Activated CD4-positive, alpha-beta T cell treated with anti-CD3 and anti-CD28 coated beads for 36 hours (primary cell): ENCODE measurements at regions not wholly inside any gene's neighbourhood (a gene's known extent, or its start where the extent isn't known, plus 50 kb on each side); places are given as distances from the start of the nearest gene placed in this dataset.
A peak's percentile ranks its signal among the peaks of the same experiment; 100 is the strongest.

Experiments used
- ATAC-seq: fragments of 200-7000 bp; cut with Tn5 transposase; one replicate; pipeline ENCODE4 v1.10.0; 2021; ENCODE audit warnings: mild to moderate bottlenecking, moderate library complexity
- CTCF ChIA-PET: fragments of 350-600 bp; sonication (Branson Sonifier 250); formaldehyde crosslinking; loops from one replicate; lab custom pipeline; 2021; ENCODE audit warnings: antibody characterized with exemption; lab: Charles Lee
- POLR2A ChIA-PET: fragments of 350-600 bp; sonication (Branson Sonifier 250); formaldehyde crosslinking; loops from one replicate; lab custom pipeline; 2021; ENCODE audit warnings: antibody characterized with exemption, inconsistent platforms; lab: Charles Lee
- DNase-seq: peaks from one replicate; pipeline ENCODE4 v3.0.0-alpha.2; 2020
- H3K27ac Mint-ChIP-seq: one replicate; pipeline ENCODE4 v1.8.0; 2021; ENCODE audit warnings: mixed read lengths
- H3K27me3 Mint-ChIP-seq: one replicate; pipeline ENCODE4 v1.8.0; 2021; ENCODE audit warnings: mixed read lengths
- H3K36me3 Mint-ChIP-seq: one replicate; pipeline ENCODE4 v1.8.0; 2021; ENCODE audit warnings: low read depth, mixed read lengths
- H3K4me1 Mint-ChIP-seq: one replicate; pipeline ENCODE4 v1.8.0; 2021; ENCODE audit warnings: mixed read lengths
- H3K4me3 Mint-ChIP-seq: one replicate; pipeline ENCODE4 v1.8.0; 2021; ENCODE audit warnings: mild to moderate bottlenecking, moderate library complexity, mixed read lengths
- H3K9me3 Mint-ChIP-seq: one replicate; pipeline ENCODE4 v1.8.0; 2021; ENCODE audit warnings: low read depth, mixed read lengths
- intact Hi-C, 2 experiments: fragments of 100-400 bp; cut with DNase I in 1 of 2; cut with micrococcal nuclease in 1 of 2; formaldehyde crosslinking; loops; one replicate each; pipeline versions ENCODE4 v1.14.2 to v1.15.1; 2022 to 2024; cut with DNase I, micrococcal nuclease

GRCh38 chr20:50385733-50386640 is 124.2 kb upstream of the PTPN1 start:
- peaks cover 6% of the 10 kb centered on the region for H3K27me3 Mint-ChIP-seq
- H3K4me3 Mint-ChIP-seq: no peak overlapping the region
- ATAC-seq: peak; percentile 81
- H3K9me3 Mint-ChIP-seq: no peaks in the 10 kb centered on the region
- POLR2A ChIA-PET: no interaction called here
- peaks cover 61% of the 10 kb centered on the region for H3K4me1 Mint-ChIP-seq
- CTCF ChIA-PET: interaction anchor here (0.7 kb wide), 1 partner anchor 207 kb away, joined by 3 read pairs; no protein-coding TSS in a partner anchor
- DNase-seq: peak; percentile 71
- H3K36me3 Mint-ChIP-seq: no peaks in the 10 kb centered on the region
- intact Hi-C loops: loop anchor here (2.0 kb wide), 2 partner anchors 47 to 195 kb away; partner anchors contain the start of gene CEBPB (in 1 of the 2)
- peak overlapping the region; percentile 58 for H3K27ac Mint-ChIP-seq

GRCh38 chr20:50386641-50386960 is 123.6 kb upstream of the PTPN1 start:
- H3K36me3 Mint-ChIP-seq: no peaks in the 10 kb centered on the region
- H3K9me3 Mint-ChIP-seq: no peaks in the 10 kb centered on the region
- peak overlapping the region; percentile 58 for H3K27ac Mint-ChIP-seq
- ATAC-seq: peak; percentile 2
- peaks cover 6% of the 10 kb centered on the region for H3K27me3 Mint-ChIP-seq
- intact Hi-C loops: loop anchor here (2.0 kb wide), 2 partner anchors 48 to 196 kb away; partner anchors contain the start of gene CEBPB (in 1 of the 2)
- CTCF ChIA-PET: interaction anchor here (0.7 kb wide), 1 partner anchor 207 kb away, joined by 3 read pairs; no protein-coding TSS in a partner anchor
- POLR2A ChIA-PET: no interaction called here
- DNase-seq: no peak
- H3K4me1 Mint-ChIP-seq: peaks cover 55% of the 10 kb centered on the region
- no peak overlapping the region for H3K4me3 Mint-ChIP-seq

- Mint-ChIP-seq H3K4me1 (peaks cover 52% of the 10 kb centered on the region), H3K4me3 (no peak overlapping the region)
Observed at GRCh38 chr20:50387218-50387995, 122.8 kb upstream of the PTPN1 start.

DNA sequence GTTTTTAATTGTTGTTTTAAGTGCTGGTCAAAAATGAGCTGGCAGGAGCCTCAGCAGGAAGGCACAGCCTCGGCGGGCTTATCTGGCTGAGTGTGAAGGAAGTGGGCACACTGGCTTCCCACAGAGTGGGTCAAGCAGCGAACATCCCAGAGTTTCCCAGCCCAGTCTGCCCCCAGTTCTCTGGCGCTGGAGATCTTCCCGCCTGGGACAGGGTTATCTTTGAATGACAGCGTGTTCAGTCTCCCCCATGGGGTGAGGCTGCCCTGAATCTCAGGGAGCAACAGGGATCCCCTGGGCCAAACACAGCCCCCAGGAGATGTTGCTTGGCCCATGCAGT is 122.2 kb upstream of the PTPN1 start:
- Mint-ChIP-seq H3K9me3 (no peaks in the 10 kb centered on the region), H3K4me3 (no peak overlapping the region), H3K4me1 (peaks cover 50% of the 10 kb centered on the region), H3K27ac (peak overlapping the region; percentile 16), H3K27me3 (peaks cover 6% of the 10 kb centered on the region), H3K36me3 (no peaks in the 10 kb centered on the region)
- ATAC-seq (no peak), DNase-seq (no peak)
- ChIA-PET POLR2A (no interaction called here), CTCF (interaction anchor here (0.6 kb wide), 1 partner anchor 24 kb away, joined by 3 read pairs; no protein-coding TSS in a partner anchor)
- intact Hi-C loops: loop anchor here (2.0 kb wide), 2 partner anchors 49 to 197 kb away; partner anchors contain the start of gene CEBPB (in 1 of the 2)

More at GRCh38 chr20:50387218-50387995, 122.8 kb upstream of the PTPN1 start:
- ChIA-PET POLR2A (no interaction called here), CTCF (interaction anchor here (0.6 kb wide), 1 partner anchor 24 kb away, joined by 3 read pairs; no protein-coding TSS in a partner anchor)
- ATAC-seq (no peak), DNase-seq (no peak)
- Mint-ChIP-seq H3K36me3 (no peaks in the 10 kb centered on the region), H3K9me3 (no peaks in the 10 kb centered on the region), H3K27me3 (peaks cover 6% of the 10 kb centered on the region), H3K27ac (peak overlapping the region; percentile 56)
- intact Hi-C loops: loop anchor here (2.0 kb wide), 2 partner anchors 49 to 197 kb away; partner anchors contain the start of gene CEBPB (in 1 of the 2)

DNA sequence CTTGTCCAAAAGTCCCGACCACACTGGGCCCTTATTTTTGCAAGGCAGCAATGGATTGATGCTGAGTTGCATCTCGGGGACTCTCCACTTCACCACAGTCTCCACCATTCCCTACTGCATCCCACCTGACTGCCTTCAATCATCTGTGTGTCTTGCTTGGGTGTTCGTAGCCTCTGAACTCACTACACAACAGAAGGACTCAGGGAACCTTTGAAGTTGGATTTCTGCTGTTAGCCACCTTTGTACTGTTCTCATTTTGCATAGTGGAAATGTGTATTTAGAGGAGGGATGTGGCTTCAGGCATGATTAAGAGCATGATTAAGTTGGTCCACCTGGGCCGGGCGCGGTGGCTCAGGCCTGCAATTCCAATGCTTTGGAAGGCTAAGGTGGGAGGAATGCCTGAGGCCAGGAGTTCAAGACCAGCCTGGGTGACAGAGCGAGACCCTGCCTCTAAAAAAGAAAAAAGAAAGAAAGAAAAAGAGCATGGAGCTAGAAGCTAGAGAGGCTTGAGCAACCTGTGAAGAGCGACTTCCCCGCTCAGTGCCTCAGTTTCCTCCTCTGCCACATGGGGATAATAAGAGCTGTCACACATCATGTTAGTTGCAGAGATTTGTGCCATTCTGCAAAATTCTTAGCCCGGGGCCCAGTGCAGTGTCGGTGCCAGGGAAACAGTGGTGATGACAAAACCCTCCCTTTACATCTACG is 121.3 kb upstream of the PTPN1 start:
- Mint-ChIP-seq H3K4me3 (no peak overlapping the region), H3K27ac (peak overlapping the region; percentile 17), H3K9me3 (no peaks in the 10 kb centered on the region), H3K27me3 (peaks cover 6% of the 10 kb centered on the region), H3K4me1 (peaks cover 44% of the 10 kb centered on the region), H3K36me3 (no peaks in the 10 kb centered on the region)
- ATAC-seq (no peak), DNase-seq (no peak)
- POLR2A ChIA-PET: no interaction called here
- intact Hi-C loops: no loop called here
- CTCF ChIA-PET: no interaction called here

DNA sequence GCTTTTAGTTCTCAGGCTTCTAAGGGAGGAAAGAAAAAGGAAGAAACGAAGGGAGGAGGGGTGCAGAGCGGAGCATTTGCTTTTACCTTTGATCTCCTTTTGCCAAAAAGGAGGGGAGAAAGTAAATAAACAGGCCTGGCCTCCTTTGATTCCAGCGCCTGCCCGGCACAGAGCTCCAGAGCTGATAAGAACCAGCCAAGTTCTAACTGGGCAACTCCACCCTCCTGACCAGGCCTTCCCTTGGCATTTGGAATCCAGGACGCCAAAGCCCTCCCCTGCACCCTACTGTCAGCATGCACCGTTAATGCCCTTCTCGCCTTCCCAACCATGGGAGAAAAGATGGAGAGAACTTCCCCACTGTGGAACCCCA is 120.8 kb upstream of the PTPN1 start:
- Mint-ChIP-seq H3K27me3 (peaks cover 6% of the 10 kb centered on the region), H3K27ac (no peak overlapping the region), H3K9me3 (no peaks in the 10 kb centered on the region), H3K4me3 (no peak overlapping the region), H3K36me3 (no peaks in the 10 kb centered on the region), H3K4me1 (peaks cover 44% of the 10 kb centered on the region)
- no peak for ATAC-seq
- intact Hi-C loops: no loop called here
- POLR2A ChIA-PET: no interaction called here
- DNase-seq: no peak
- CTCF ChIA-PET: interaction anchor here (0.5 kb wide), 1 partner anchor 204 kb away, joined by 3 read pairs; no protein-coding TSS in a partner anchor

DNA sequence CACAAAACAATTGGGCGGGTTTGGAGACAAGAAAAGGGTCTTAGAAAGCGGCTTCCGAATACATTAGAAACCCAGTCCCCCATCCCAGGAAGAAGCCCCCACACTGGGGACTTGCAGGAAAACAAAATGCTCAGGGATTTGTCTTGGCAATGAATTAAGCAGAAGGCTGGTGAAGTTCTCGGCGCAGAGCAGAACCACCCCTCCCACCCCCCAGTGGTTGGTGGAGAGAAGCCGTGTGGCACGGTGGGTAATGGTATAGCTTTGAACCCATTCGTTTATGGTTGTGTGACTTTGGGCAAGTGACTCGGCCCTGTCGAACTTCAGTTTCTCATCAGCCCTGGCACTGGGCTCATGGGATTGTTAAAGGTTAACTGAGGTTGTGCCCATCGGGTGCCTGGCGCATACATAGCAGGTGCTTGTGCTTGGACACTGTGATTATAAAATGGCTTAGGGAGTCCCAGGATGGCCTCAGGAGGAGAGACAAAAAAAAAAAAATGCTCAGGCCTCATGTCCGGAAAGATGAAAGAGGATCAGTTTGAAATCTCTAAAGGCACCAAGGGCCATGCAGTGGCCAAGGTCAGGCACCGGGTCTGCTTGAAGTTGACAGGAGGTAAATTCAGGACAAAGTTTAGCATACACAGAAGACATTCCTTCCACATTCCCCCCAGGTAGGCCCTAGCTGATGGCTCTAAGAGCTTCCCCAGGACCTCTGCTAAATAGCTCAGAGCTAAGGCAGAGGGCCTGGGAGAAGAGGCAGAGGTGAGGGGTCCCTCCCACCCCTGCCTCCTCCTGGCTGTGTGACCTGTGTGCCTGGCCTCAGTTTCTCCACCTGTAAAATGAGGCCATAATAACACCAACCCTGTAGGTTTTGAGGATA is 120.1 kb upstream of the PTPN1 start:
- DNase-seq (no peak), ATAC-seq (no peak)
- Mint-ChIP-seq H3K4me3 (no peak overlapping the region), H3K27ac (no peak overlapping the region), H3K27me3 (peaks cover 6% of the 10 kb centered on the region), H3K36me3 (no peaks in the 10 kb centered on the region), H3K4me1 (peaks cover 40% of the 10 kb centered on the region), H3K9me3 (no peaks in the 10 kb centered on the region)
- intact Hi-C loops: no loop called here
- ChIA-PET POLR2A (no interaction called here), CTCF (interaction anchor here (0.5 kb wide), 1 partner anchor 204 kb away, joined by 3 read pairs; no protein-coding TSS in a partner anchor)

- ATAC-seq (no peak), DNase-seq (no peak)
- ChIA-PET CTCF (interaction anchor here (0.7 kb wide), 1 partner anchor 24 kb away, joined by 3 read pairs; no protein-coding TSS in a partner anchor), POLR2A (no interaction called here)
- Mint-ChIP-seq H3K27me3 (peaks cover 6% of the 10 kb centered on the region), H3K4me3 (no peak overlapping the region), H3K4me1 (peaks cover 33% of the 10 kb centered on the region), H3K27ac (no peak overlapping the region), H3K36me3 (no peaks in the 10 kb centered on the region), H3K9me3 (no peaks in the 10 kb centered on the region)
- intact Hi-C loops: no loop called here
Observed at GRCh38 chr20:50390685-50391443, 119.3 kb upstream of the PTPN1 start.

- ATAC-seq (no peak), DNase-seq (no peak)
- POLR2A ChIA-PET: no interaction called here
- intact Hi-C loops: no loop called here
- H3K9me3 Mint-ChIP-seq: no peaks in the 10 kb centered on the region
- H3K36me3 Mint-ChIP-seq: no peaks in the 10 kb centered on the region
- H3K27me3 Mint-ChIP-seq: peaks cover 6% of the 10 kb centered on the region
- peaks cover 26% of the 10 kb centered on the region for H3K4me1 Mint-ChIP-seq
- H3K27ac Mint-ChIP-seq: no peak overlapping the region
- no peak overlapping the region for H3K4me3 Mint-ChIP-seq
- CTCF ChIA-PET: interaction anchor here (0.7 kb wide), 1 partner anchor 23 kb away, joined by 3 read pairs; no protein-coding TSS in a partner anchor
Observed at GRCh38 chr20:50391444-50392137, 118.6 kb upstream of the PTPN1 start.
